D721Med (cell line): ENCODE measurements at regions not wholly inside any gene's neighbourhood (a gene's known extent, or its start where the extent isn't known, plus 50 kb on each side); places are given as distances from the start of the nearest gene placed in this dataset.

Source experiments
- DNase-seq: peaks from one replicate; pipeline ENCODE4 v3.0.0; 2011; ENCODE audit warnings: low spot score; ENCODE audit not compliant: insufficient read length
- FAIRE-seq: peaks from 2 replicates; lab custom pipeline; 2011; peaks lifted over from hg19 to GRCh38; lab: Jason Lieb, UNC
- CTCF ChIP-seq: IDR thresholded peaks from 2 replicates; pipeline ENCODE4 v1.5.1; 2012; ENCODE audit warnings: mild to moderate bottlenecking, control low read depth; ENCODE audit not compliant: insufficient read depth; ENCODE audit errors: missing control alignments

GRCh38 chr11:92125321-92125720 lies 99.3 kb upstream of the FAT3 start:
- DNase-seq (no peak), FAIRE-seq (no peak)
- TF ChIP-seq CTCF: no peak

- FAIRE-seq (no peak), DNase-seq (no peak)
- TF ChIP-seq CTCF: no peak
Observed at GRCh38 chr11:92123540-92123939, 101.1 kb upstream of the FAT3 start.

- DNase-seq: no peak
- no peak for FAIRE-seq
- no peak for TF ChIP-seq CTCF
Observed at GRCh38 chr11:92122561-92122960, 102.1 kb upstream of the FAT3 start.

- no peak for TF ChIP-seq CTCF
- DNase-seq: no peak
- FAIRE-seq: no peak
Observed at GRCh38 chr11:92111287-92111686, 113.3 kb upstream of the FAT3 start.

GRCh38 chr11:92109466-92109865 lies 115.2 kb upstream of the FAT3 start:
- FAIRE-seq: no peak
- no peak for DNase-seq
- no peak for TF ChIP-seq CTCF

- FAIRE-seq (no peak), DNase-seq (no peak)
- no peak for TF ChIP-seq CTCF
Observed at GRCh38 chr11:92107331-92107730, 117.3 kb upstream of the FAT3 start.

GRCh38 chr11:92104349-92104748 lies 120.3 kb upstream of the FAT3 start:
- TF ChIP-seq CTCF: no peak
- no peak for DNase-seq
- FAIRE-seq: no peak
